HG02798 (cell line): ENCODE measurements at regions not wholly inside any gene's neighbourhood (a gene's known extent, or its start where the extent isn't known, plus 50 kb on each side); places are given as distances from the start of the nearest gene placed in this dataset.
"Not testable (repeated sequence)": the region's sequence is repeated elsewhere in the genome, so short reads cannot be mapped to it uniquely, and the experiment has no call there.

ENCODE experiments used
- ATAC-seq: cut with Tn5 transposase; IDR thresholded peaks from one replicate; pipeline ENCODE4 v1.9.1; 2021; ENCODE audit warnings: mild to moderate bottlenecking; ENCODE audit not compliant: unreplicated experiment, poor library complexity

GRCh38 chr2:34703292-34703691, 1104.2 kb upstream of the FAM98A start:
- no peak for ATAC-seq

- ATAC-seq, result not testable (repeated sequence)
These were observed 1103.3 kb upstream of the FAM98A start for GRCh38 chr2:34702391-34702790.

- ATAC-seq, result not testable (repeated sequence)
These were observed 1078.5 kb upstream of the FAM98A start for GRCh38 chr2:34677591-34677990.

- ATAC-seq, result peak; percentile 56
These were observed 1078.0 kb upstream of the FAM98A start for GRCh38 chr2:34677119-34677531.

GRCh38 chr2:34670482-34670881, 1071.4 kb upstream of the FAM98A start:
- no peak for ATAC-seq

DNA sequence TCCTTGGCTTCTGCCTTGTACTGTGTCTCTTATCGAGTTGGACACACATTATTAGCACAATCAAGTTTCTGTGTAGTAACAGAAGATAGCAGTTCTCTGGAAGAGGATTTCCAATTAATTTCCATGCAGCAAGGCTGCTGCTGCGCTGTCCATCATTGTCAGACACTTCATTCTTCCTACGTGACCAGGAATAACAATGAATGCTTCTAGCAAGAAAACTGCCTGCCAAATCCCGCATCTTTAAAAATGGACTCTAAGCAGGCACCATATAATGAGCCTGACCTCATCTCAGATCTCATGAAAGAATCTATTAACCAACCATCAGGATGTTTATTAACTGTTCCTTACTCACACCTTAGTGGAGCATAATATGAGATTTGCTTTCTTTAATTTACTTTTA, 1067.7 kb upstream of the FAM98A start:
- no peak for ATAC-seq

DNA sequence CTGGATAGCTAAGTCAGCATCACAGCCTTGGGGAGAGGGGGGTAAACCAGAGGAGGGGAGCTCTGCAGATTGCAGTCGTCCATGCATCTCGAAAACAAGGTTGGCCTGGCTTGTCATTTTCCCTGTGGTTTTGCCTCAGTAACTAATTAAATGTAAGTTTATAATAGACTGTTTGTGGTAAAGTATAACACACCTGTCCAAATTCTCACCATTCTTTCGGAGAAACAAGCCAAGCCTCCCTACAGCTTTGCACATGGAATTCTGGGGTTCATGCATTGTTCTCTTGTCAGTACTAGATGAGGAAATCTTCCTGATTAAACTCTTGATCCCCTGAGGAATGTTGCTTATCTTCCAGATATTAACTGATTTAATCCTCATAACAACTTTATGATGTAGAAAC, 1065.2 kb upstream of the FAM98A start:
- no peak for ATAC-seq

- no peak for ATAC-seq
These were observed 1064.2 kb upstream of the FAM98A start for GRCh38 chr2:34663314-34663713.

DNA sequence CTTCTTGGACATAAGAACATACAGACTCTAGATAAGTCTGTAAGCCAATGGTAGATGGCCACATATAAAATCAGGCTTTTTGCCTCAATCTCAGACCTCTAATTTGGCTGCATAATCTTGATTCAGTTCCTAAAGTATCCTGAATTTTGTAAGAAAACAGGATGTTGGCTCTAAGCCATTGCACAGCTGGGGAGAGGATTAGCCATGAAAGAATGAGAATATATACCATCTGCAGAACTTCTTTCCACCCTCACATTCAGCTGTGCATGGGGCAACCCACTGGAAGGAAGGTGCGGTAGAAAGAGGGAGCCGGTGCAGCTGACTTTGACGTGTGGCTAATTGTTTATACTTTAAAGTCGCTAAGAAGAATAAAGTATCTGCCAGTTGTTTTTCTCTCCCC, 1061.6 kb upstream of the FAM98A start:
- no peak for ATAC-seq

DNA sequence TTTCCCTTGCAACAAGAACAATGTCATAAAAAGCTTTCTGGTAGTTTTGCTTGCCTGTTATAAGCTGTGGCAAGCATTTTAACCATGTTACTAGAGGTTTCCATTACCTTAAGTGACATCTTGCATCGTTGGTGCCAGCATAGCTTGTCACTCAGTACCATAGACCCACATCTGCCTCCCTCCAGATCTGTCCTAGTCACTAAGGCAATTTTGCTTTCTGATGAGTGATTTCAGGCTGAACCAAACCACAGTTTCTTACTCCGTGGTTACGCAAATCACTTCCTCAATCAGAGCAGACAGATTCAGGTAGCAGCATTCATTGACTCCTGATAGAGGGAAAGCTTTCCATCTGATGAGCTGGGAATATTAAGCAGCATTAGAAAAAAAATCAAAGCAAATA, 1057.5 kb upstream of the FAM98A start:
- peak; percentile 85 for ATAC-seq

DNA sequence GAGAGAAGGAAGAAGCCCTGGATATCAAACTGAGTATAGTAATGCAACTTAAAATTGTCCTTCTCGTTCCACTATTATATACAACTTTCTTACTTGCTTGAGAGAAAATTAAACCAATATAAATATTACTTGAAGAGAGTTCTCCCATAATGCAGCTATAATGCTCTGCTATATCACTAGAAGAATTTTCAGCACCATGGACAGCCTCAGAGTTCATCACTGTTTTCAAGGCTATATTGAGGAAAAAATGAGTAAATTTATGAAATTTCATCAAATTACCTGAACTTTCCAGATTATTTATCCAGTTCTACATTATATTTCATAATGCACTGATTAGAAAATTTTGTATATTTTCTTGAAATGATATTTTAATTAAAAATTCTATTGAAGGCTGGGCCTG, 1053.5 kb upstream of the FAM98A start:
- ATAC-seq, result no peak

DNA sequence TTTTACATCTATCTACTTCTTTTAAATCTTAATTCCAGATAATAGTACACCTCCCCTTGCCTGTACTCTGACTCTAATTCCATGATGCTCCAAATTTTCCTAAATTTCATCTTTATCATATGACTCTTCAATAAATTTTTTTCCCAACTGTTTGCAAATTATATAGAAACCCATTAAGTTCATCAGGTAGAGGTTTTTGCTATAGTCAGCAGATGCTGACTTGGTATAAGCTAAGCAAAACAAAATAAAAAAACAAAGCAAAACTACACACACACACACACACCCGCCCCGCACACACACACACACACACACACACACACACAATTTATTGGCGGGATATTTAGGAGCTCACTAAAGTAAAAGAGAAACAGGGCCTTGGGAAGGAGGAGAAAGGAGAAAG, 1047.8 kb upstream of the FAM98A start:
- no peak for ATAC-seq

DNA sequence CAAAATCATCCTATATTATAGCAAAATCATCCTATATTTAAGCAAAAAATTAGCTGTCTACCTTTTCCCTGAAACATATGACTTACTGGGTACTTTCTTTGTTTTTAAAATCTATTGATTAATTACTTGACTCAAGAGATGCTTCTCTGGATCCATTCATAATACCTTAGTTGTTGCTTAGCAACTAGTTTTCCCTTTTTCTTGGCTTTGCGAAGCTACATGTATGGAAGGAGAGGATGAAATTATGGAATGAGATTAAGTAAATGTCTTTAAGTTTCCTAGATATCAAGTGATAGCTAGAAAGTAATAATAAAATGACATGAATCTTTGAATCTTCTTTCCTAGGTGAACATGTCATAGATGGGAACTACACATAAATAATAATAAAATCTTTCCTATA, 1033.2 kb upstream of the FAM98A start:
- no peak for ATAC-seq

DNA sequence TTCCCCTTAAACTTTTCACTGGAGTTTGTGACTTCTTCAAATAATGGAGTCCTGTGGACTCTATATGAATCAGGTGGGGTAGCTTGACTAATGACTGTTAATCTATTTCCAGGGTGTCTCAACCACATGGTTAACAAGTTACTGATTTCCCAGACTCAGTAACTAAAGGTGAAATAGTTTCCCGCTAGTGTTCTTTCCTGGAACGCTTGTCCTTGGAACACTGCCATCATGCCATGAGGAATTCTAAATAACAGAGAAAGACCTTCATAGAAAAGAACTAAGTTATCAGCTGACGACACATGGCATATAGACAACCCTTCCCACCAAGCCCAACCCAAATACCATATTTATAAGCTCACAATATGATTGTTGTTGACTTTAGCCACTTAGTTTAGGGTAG, 1027.9 kb upstream of the FAM98A start:
- ATAC-seq, result no peak

- ATAC-seq, result no peak
These were observed 1005.1 kb upstream of the FAM98A start for GRCh38 chr2:34604164-34604563.

GRCh38 chr2:34602262-34602661, 1003.2 kb upstream of the FAM98A start:
- peak; percentile 65 for ATAC-seq

GRCh38 chr2:34601561-34601960, 1002.5 kb upstream of the FAM98A start:
- no peak for ATAC-seq

DNA sequence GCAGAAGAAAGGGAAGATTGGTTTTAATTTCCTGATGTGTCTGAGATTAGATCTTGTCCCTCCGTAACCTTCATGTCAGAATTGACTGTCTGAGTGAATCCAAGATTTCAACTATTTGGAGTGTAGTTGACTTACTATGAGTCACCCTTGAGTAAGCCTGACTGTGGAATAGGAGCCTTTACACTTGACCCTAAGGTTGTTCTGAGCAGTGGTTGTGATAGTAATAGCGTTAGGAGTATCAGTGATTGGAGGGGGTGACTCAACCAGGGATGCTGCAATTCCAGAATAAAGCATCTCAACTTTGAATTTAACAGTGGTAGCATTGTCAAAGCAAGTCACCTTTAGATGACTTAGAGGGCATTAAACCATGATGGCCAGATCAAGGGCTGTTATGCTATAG, 979.5 kb upstream of the FAM98A start:
- ATAC-seq, result no peak

DNA sequence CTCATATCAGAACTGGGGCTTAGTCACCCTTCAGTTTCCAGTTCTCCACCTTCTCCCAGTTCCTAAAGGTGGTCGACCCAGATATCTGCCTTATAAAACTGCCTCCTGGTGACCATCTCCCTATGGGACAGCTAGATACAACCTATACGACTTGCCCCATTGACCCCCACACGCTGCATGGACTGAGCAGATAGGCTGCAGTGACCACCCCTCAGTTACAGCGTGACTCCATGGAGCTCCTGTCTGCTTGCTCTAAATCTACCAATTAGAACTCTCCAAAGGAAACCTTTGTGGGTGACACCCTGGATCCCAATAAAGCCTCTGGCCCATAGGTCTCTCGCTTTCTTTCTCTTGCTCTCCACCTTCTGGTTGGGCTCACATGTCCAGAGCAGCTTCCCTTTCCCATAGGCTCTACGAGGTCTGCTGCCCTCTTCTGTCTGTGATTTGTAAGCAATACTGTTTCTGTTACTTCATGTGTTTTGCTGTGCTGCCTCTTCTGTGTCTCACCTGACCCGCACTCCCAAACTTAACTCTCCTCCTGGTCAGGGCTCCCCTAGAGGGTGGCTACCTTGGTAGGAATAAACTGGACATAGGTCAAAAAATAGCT, 971.3 kb upstream of the FAM98A start:
- ATAC-seq, result peak; percentile 53

DNA sequence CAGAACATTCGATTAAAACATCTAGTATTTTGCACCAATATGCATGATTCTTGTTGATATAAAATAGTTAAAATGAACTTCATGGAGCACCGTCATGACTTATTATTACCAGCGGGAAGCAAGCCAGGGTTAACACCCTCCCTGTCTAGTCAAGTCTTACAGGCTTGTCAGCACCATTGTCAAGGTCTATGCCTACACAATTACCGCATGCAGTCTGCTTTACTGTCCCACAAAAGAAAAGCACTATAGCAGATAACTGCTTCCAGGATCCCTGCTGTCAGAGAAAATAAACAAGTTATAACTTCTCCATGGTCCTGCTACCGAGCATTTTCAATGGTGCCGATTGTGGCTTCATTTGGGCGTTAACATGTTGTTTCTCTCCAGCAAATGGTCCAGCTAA, 968.0 kb upstream of the FAM98A start:
- no peak for ATAC-seq

DNA sequence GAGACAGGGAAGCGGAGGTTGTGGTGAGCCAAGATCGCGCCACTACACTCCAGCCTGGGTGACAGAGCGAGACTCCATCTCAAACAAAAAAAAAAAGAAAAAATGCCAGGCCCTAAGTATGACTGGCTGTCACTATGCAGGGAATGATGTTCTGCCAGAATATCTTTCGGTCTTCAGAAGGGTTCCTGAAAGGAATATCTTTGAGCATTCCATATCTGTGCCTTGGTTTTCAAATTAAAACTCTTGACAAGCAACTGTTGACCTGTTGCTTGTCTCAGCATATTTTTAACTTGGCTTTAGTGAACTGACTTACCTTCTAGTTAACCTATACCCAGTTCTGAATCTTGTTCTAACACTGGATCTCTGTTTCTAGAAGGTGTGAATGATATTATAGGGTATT, 953.2 kb upstream of the FAM98A start:
- no peak for ATAC-seq

DNA sequence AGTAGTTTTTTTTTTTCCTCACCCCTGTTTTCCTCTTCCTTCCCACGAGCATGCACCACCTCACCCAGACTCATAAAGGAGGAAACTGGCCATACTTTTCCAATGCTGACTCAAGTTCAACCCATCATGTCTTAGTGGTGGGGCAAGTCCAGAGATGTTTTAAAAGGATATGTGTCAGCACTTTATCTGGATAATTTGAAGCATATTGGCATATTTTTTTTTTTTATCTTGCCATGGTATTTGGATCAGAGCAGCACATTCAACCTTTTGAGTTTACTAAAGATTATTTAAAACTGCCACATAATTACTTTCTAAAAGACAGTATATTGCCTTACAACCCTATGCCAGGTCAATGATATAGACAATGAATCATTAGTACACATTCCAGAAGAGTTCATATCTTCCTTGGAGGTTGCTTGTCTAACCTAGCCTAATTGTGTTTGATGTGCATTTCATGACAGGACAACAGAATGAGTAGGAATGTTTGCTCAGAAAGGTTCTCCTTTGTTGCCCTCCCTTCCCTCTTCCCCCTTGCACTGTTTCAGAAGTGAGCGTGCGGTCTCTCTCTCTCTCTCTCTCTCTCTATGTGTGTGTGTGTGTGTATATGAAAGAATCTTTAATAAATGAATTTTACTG, 950.7 kb upstream of the FAM98A start:
- no peak for ATAC-seq
